IMR-90 (cell line): ENCODE measurements at regions not wholly inside any gene's neighbourhood (a gene's known extent, or its start where the extent isn't known, plus 50 kb on each side); places are given as distances from the start of the nearest gene placed in this dataset.

Experiments used
- ATAC-seq: fragments of 200-7000 bp; cut with Tn5 transposase; 2 replicates; pipeline ENCODE4 v1.9.1; 2020; ENCODE audit warnings: low read depth, mild to moderate bottlenecking, moderate library complexity
- BruUV-seq: library from RNA; stranded (reverse); fragments of 400-500 nt; replicated peaks from 2 replicates; lab custom pipeline; 2021; lab: Mats Ljungman, UMichigan
- CTCF ChIA-PET: fragments of 300-600 bp; formaldehyde crosslinking; extraction: SDS; loops from one replicate; lab custom pipeline; 2021; ENCODE audit warnings: antibody characterized with exemption; lab: Yijun Ruan, JAX
- POLR2A ChIA-PET: fragments of 300-600 bp; sonication (Branson Sonifier 250); formaldehyde crosslinking; loops from one replicate; lab custom pipeline; 2022; ENCODE audit warnings: antibody characterized with exemption; ENCODE audit not compliant: unreplicated experiment; lab: Charles Lee
- DNase-seq: peaks from one replicate; pipeline ENCODE4 v3.0.0; 2013
- H2AFZ ChIP-seq: replicated peaks from 2 replicates; pipeline ENCODE3; 2013; ENCODE audit warnings: low read length, mild to moderate bottlenecking; ENCODE audit not compliant: poor library complexity
- H2AK5ac ChIP-seq: 2 replicates; pipeline ENCODE4 v1.6.1; 2013; ENCODE audit warnings: low read depth, low read length, inconsistent platforms
- H2AK9ac ChIP-seq: replicated peaks from 2 replicates; pipeline ENCODE3; 2013; ENCODE audit warnings: mild to moderate bottlenecking, low read depth, low read length, moderate library complexity; ENCODE audit not compliant: poor library complexity
- H2BK120ac ChIP-seq: 2 replicates; pipeline ENCODE4 v1.6.1; 2013; ENCODE audit warnings: low read depth, low read length, inconsistent platforms
- H2BK15ac ChIP-seq: 3 replicates; pipeline ENCODE4 v1.6.1; 2013; ENCODE audit warnings: low read depth, low read length, inconsistent platforms
- H2BK20ac ChIP-seq: 2 replicates; pipeline ENCODE4 v1.6.1; 2013; ENCODE audit warnings: low read depth, mild to moderate bottlenecking, inconsistent platforms, low read length, moderate library complexity
- H2BK5ac ChIP-seq: 2 replicates; pipeline ENCODE4 v1.6.1; 2013; ENCODE audit warnings: mild to moderate bottlenecking, low read depth, low read length, inconsistent platforms; ENCODE audit not compliant: poor library complexity, severe bottlenecking
- H3K14ac ChIP-seq: replicated peaks from 2 replicates; pipeline ENCODE4 v1.6.1; 2013; ENCODE audit warnings: low read depth, low read length, inconsistent platforms
- H3K18ac ChIP-seq: 2 replicates; pipeline ENCODE4 v1.6.1; 2013; ENCODE audit warnings: low read depth, low read length, control low read depth
- H3K23ac ChIP-seq: 2 replicates; pipeline ENCODE4 v1.6.1; 2013; ENCODE audit warnings: low read depth, low read length, inconsistent platforms
- H3K27ac ChIP-seq: 2 replicates; pipeline ENCODE4 v1.5.1; 2013; ENCODE audit warnings: mild to moderate bottlenecking, control low read depth, low read length; ENCODE audit not compliant: insufficient read depth
- H3K27me3 ChIP-seq: 2 replicates; pipeline ENCODE4 v1.6.1; 2013; ENCODE audit warnings: low read length; ENCODE audit not compliant: control insufficient read depth, insufficient read depth
- H3K36me3 ChIP-seq: 2 replicates; pipeline ENCODE4 v1.6.1; 2013; ENCODE audit warnings: low read length, mixed read lengths; ENCODE audit not compliant: control insufficient read depth, insufficient read depth
- H3K4ac ChIP-seq: 2 replicates; pipeline ENCODE4 v1.6.1; 2013; ENCODE audit warnings: low read depth, low read length, inconsistent platforms
- H3K4me1 ChIP-seq: 2 replicates; pipeline ENCODE4 v1.6.1; 2013; ENCODE audit warnings: low read length, mixed read lengths; ENCODE audit not compliant: control insufficient read depth, insufficient read depth
- H3K4me2 ChIP-seq: 2 replicates; pipeline ENCODE4 v1.6.1; 2013; ENCODE audit warnings: low read depth, mild to moderate bottlenecking, control low read depth, low read length, moderate library complexity
- H3K4me3 ChIP-seq: 2 replicates; pipeline ENCODE4 v1.5.1; 2013; ENCODE audit warnings: low read depth, mild to moderate bottlenecking, control low read depth, low read length, moderate library complexity; ENCODE audit not compliant: insufficient read depth
- H3K56ac ChIP-seq: 2 replicates; pipeline ENCODE4 v1.6.1; 2013; ENCODE audit warnings: low read length, inconsistent platforms; ENCODE audit not compliant: insufficient read depth; ENCODE audit errors: extremely low read depth
- H3K79me1 ChIP-seq, 2 experiments: 2 replicates each; pipeline ENCODE4 v1.6.1; 2013; ENCODE audit warnings: low read length in 2 of 2, inconsistent platforms in 1 of 2, low read depth in 1 of 2
- H3K9ac ChIP-seq: 2 replicates; pipeline ENCODE4 v1.6.1; 2013; ENCODE audit warnings: low read depth, low read length, control low read depth
- H3K9me1 ChIP-seq: 2 replicates; pipeline ENCODE4 v1.6.1; 2013; ENCODE audit warnings: low read length, inconsistent platforms; ENCODE audit not compliant: insufficient read depth
- H3K9me3 ChIP-seq: 2 replicates; pipeline ENCODE4 v1.6.1; 2013; ENCODE audit warnings: low read length; ENCODE audit not compliant: control insufficient read depth, insufficient read depth
- H4K20me1 ChIP-seq: 2 replicates; pipeline ENCODE4 v1.6.1; 2013; ENCODE audit warnings: low read length, inconsistent platforms; ENCODE audit not compliant: insufficient read depth
- H4K5ac ChIP-seq: 2 replicates; pipeline ENCODE4 v1.6.1; 2013; ENCODE audit warnings: mild to moderate bottlenecking, low read depth, low read length, control low read depth
- H4K8ac ChIP-seq, 2 experiments: 2 replicates each; pipeline ENCODE4 v1.6.1; 2013; ENCODE audit warnings: low read depth in 2 of 2, low read length in 2 of 2, control low read depth in 1 of 2, inconsistent platforms in 1 of 2
- H4K91ac ChIP-seq: 2 replicates; pipeline ENCODE4 v1.6.1; 2013; ENCODE audit warnings: low read depth, low read length, inconsistent platforms; ENCODE audit not compliant: insufficient read depth
- BHLHE40 ChIP-seq: fragments of 150-350 bp; IDR thresholded peaks from 2 replicates; pipeline ENCODE4 v1.6.1; 2016; ENCODE audit warnings: mild to moderate bottlenecking, low read depth, low read length
- CEBPB ChIP-seq: IDR thresholded peaks from 2 replicates; pipeline ENCODE4 v1.6.1; 2012; ENCODE audit warnings: low read depth, low read length, improper control_type of control experiment
- CHD1 ChIP-seq: IDR thresholded peaks from 2 replicates; pipeline ENCODE4 v1.6.1; 2012; ENCODE audit warnings: low read depth, low read length, improper control_type of control experiment
- CTCF ChIP-seq: conservative IDR thresholded peaks from 2 replicates; pipeline ENCODE4 v1.5.1; 2012; ENCODE audit warnings: mild to moderate bottlenecking, low read depth, low read length, improper control_type of control experiment
- ELK1 ChIP-seq: fragments of 150-350 bp; IDR thresholded peaks from 2 replicates; pipeline ENCODE4 v1.6.1; 2016; ENCODE audit warnings: low read depth, mild to moderate bottlenecking, low read length, moderate library complexity, borderline replicate concordance
- FOS ChIP-seq: fragments of 150-350 bp; IDR thresholded peaks from 2 replicates; pipeline ENCODE4 v1.6.1; 2016; ENCODE audit warnings: low read depth, low read length
- MXI1 ChIP-seq: IDR thresholded peaks from 2 replicates; pipeline ENCODE4 v1.6.1; 2012; ENCODE audit warnings: low read depth, mild to moderate bottlenecking, low read length, moderate library complexity, borderline replicate concordance
- NFE2L2 ChIP-seq: fragments of 150-350 bp; IDR thresholded peaks from 2 replicates; pipeline ENCODE4 v1.6.1; 2016; ENCODE audit warnings: low read depth, mild to moderate bottlenecking, low read length
- POLR2A ChIP-seq: IDR thresholded peaks from 2 replicates; pipeline ENCODE4 v1.6.1; 2012; ENCODE audit warnings: mild to moderate bottlenecking, low read depth, low read length
- RAD21 ChIP-seq: IDR thresholded peaks from 2 replicates; pipeline ENCODE4 v1.6.1; 2012; ENCODE audit warnings: low read length, improper control_type of control experiment
- RCOR1 ChIP-seq: IDR thresholded peaks from 2 replicates; pipeline ENCODE4 v1.6.1; 2012; ENCODE audit warnings: mild to moderate bottlenecking, low read length, improper control_type of control experiment; ENCODE audit not compliant: insufficient replicate concordance
- SMC3 ChIP-seq: fragments of 150-350 bp; IDR thresholded peaks from 2 replicates; pipeline ENCODE4 v1.6.1; 2016; ENCODE audit warnings: low read depth, mild to moderate bottlenecking, antibody characterized with exemption, low read length, moderate library complexity
- WGBS, 2 experiments: methylation state at CpG; one replicate each; pipeline versions ENCODE4 v1.1.5 to v1.1.7; 2013; ENCODE audit warnings: missing lambda C conversion rate in 2 of 2; ENCODE audit not compliant: insufficient read length in 1 of 2; ENCODE audit errors: extremely low coverage in 2 of 2; 5-methylcytosine and 5-hydroxymethylcytosine counted together
- dilution Hi-C: fragments of 300-500 bp; cut with HindIII; formaldehyde crosslinking; loops from one replicate; pipeline ENCODE4 v1.14.3; 2018; ENCODE audit warnings: low sequenced_read_pairs; ENCODE audit not compliant: unreplicated experiment
- in situ Hi-C: fragments of 300-500 bp; cut with MboI; formaldehyde crosslinking; loops from 3 replicates; pipeline ENCODE4 v1.14.3; 2019; ENCODE audit warnings: low sequenced_read_pairs, inconsistent platforms, mixed read lengths
- intact Hi-C: fragments of 100-400 bp; cut with micrococcal nuclease; formaldehyde crosslinking; loops from 2 replicates; pipeline ENCODE4 v1.10.0; 2022

GRCh38 chr6:167212713-167213005 lies 54.9 kb upstream of the GPR31 start:
- no peak overlapping the region for H3K4me3 ChIP-seq
- no peak overlapping the region for H3K56ac ChIP-seq
- no peak overlapping the region for H2AFZ ChIP-seq
- intact Hi-C loops (no loop called here), dilution Hi-C loops (no loop called here), in situ Hi-C loops (loop anchor here (10.0 to 25.0 kb wide), 2 partner anchors 152 to 675 kb away; no protein-coding TSS in a partner anchor)
- ChIA-PET CTCF (no interaction called here), POLR2A (no interaction called here)
- H2BK5ac ChIP-seq = no peak overlapping the region
- no peak overlapping the region for H3K9ac ChIP-seq
- no peak for ATAC-seq
- H3K18ac ChIP-seq = no peak overlapping the region
- no peak overlapping the region for H2BK120ac ChIP-seq
- WGBS, 2 experiments = 37% methylated on average over 3 of the region's 4 CpGs; no CpG with 5 or more reads in 1 of the 2 experiments
- no peak overlapping the region for H2BK15ac ChIP-seq
- no peaks in the 10 kb centered on the region for H3K9me1 ChIP-seq
- H2AK9ac ChIP-seq = no peak overlapping the region
- H3K14ac ChIP-seq = no peak overlapping the region
- H4K20me1 ChIP-seq = no peaks in the 10 kb centered on the region
- no peak overlapping the region for H2AK5ac ChIP-seq
- no peaks in the 10 kb centered on the region for H3K36me3 ChIP-seq
- no peak overlapping the region for H3K23ac ChIP-seq
- H3K4me2 ChIP-seq = no peak overlapping the region
- H2BK20ac ChIP-seq = no peak overlapping the region
- H3K27me3 ChIP-seq = no peaks in the 10 kb centered on the region
- DNase-seq = no peak
- H3K4me1 ChIP-seq = no peaks in the 10 kb centered on the region
- no peak overlapping the region for H3K4ac ChIP-seq
- H4K91ac ChIP-seq = no peak overlapping the region
- H3K27ac ChIP-seq = no peak overlapping the region
- TF ChIP-seq NFE2L2 (no peak), POLR2A (no peak), MXI1 (no peak), CEBPB (no peak), SMC3 (no peak), RCOR1 (no peak), CTCF (no peak), FOS (no peak), BHLHE40 (no peak), RAD21 (no peak), ELK1 (no peak), CHD1 (no peak)
- BruUV-seq = no TSS peak
- H4K5ac ChIP-seq = no peak overlapping the region
- no peaks in the 10 kb centered on the region for H3K79me1 ChIP-seq
- no peak overlapping the region for H4K8ac ChIP-seq
- peaks cover 17% of the 10 kb centered on the region; the same call in 1 of the 2 replicates for H3K9me3 ChIP-seq
